Stomach (tissue), 8 donors: ENCODE measurements at regions not wholly inside any gene's neighbourhood (a gene's known extent, or its start where the extent isn't known, plus 50 kb on each side); places are given as distances from the start of the nearest gene placed in this dataset.

Experiments used
- DNase-seq, 2 donors: peaks; one replicate each; pipeline versions ENCODE4 v3.0.0 to v3.0.0-alpha.2; 2013 to 2019
- H3K27ac ChIP-seq, 5 donors: fragments of 200-600 bp in 4 of 5; sonication (generic) in 4 of 5; one replicate each; pipeline ENCODE4 v1.5.1; 2013 to 2019; ENCODE audit warnings: mild to moderate bottlenecking in 1 of 5, moderate library complexity in 1 of 5
- H3K27me3 ChIP-seq, 3 donors: fragments of 200-600 bp; sonication (generic); one replicate each; pipeline ENCODE4 v1.5.1; 2017 to 2019; ENCODE audit warnings: mixed run types in 1 of 3
- H3K36me3 ChIP-seq, 4 donors: fragments of 200-600 bp; sonication (generic); 1 replicate in 3 of 4; 2 replicates in 1 of 4; pipeline ENCODE4 v1.5.1; 2016 to 2019
- H3K4me1 ChIP-seq, 4 donors: fragments of 200-600 bp; sonication (generic); one replicate each; pipeline ENCODE4 v1.5.1; 2016 to 2019
- H3K4me3 ChIP-seq, 4 donors: fragments of 200-600 bp; sonication (generic) in 3 of 4; one replicate each; pipeline ENCODE4 v1.5.1; 2016 to 2019; ENCODE audit warnings: mild to moderate bottlenecking in 1 of 4
- H3K9me3 ChIP-seq, 4 donors: fragments of 200-600 bp; sonication (generic); one replicate each; pipeline ENCODE4 v1.5.1; 2016 to 2019
- CTCF ChIP-seq, 7 experiments: fragments of 450-650 bp in 4 of 7; fragments of 200-600 bp in 3 of 7; sonication (generic) in 3 of 7; IDR thresholded peaks; one replicate each; pipeline ENCODE4 v1.5.1; 2016 to 2019; ENCODE audit warnings: antibody characterized with exemption in 7 of 7, control low read depth in 2 of 7, mild to moderate bottlenecking in 1 of 7
- EP300 ChIP-seq: sonication (generic); formaldehyde crosslinking; IDR thresholded peaks from one replicate; pipeline ENCODE4 v1.6.1; 2017; ENCODE audit warnings: antibody characterized with exemption
- POLR2A ChIP-seq, 4 donors: fragments of 450-650 bp; IDR thresholded peaks; one replicate each; pipeline ENCODE4 v1.6.1; 2016; ENCODE audit warnings: antibody characterized with exemption in 4 of 4, control low read depth in 2 of 4, mild to moderate bottlenecking in 1 of 4, moderate library complexity in 1 of 4
- POLR2AphosphoS5 ChIP-seq, 3 donors: sonication (generic); formaldehyde crosslinking; IDR thresholded peaks; one replicate each; pipeline ENCODE4 v1.6.1; 2016; ENCODE audit warnings: antibody characterized with exemption in 3 of 3
- WGBS, 5 donors: extraction: QIAGEN DNeasy Blood & Tissue Kit in 3 of 5; methylation state at CpG; one replicate each; pipeline versions ENCODE4 v1.1.5 to v1.1.7; 2013 to 2018; 5-methylcytosine and 5-hydroxymethylcytosine counted together
- intact Hi-C: fragments of 100-400 bp; cut with DNase I; formaldehyde crosslinking; loops from one replicate; pipeline ENCODE4 v1.15.1; 2023; ENCODE audit warnings: low total_unique reads
- donor health status: healthy with polysubstance abuse.
- donor health status: Bipolar disorder and iron deficiency.
- donor health status: healthy.

DNA sequence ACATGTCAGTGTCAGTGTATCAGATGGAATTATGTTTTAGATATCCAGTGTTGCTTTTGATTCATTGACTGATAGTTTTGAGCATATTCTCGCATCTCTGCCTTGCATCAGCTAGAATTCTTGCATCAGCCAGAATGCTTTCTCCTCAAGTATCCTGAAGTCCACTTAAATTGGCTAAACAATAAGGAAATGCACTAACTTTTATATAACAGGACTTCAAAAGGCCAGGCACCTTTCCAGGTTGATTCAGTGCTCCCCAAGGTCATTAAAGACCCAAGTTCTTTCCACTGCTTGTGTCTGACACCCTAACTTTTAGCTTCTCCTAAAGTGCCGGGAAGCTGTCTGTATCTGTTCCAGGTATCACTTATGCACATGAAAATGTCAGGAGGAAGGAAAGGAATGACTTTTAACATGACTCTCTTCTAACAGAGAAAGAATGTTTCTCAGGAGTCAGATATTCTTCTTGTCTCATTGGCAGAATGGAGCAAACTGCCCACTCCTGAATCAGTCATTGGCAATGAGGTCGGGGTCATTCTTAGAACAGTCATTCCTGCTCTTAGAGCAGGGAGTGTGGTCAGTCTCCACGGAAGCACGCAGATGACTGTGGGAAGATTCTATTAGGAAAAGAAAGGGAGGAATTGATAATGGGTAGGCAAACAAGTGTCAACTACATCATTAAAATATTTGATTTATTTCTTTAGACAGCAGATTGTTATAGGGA, 92.9 kb upstream of the TLL1 start:
- Histone ChIP-seq H3K27ac (no peak overlapping the region), H3K4me3 (no peak overlapping the region), H3K9me3 (no peaks in the 10 kb centered on the region), H3K27me3 (no peaks in the 10 kb centered on the region), H3K4me1 (peaks cover 0 to 8% (median 4%) of the 10 kb centered on the region in 4 donors), H3K36me3 (no peaks in the 10 kb centered on the region)
- DNase-seq, result no peak
- intact Hi-C loops, result no loop called here
- TF ChIP-seq EP300 (no peak), POLR2A (IDR thresholded peaks at IDR 0.05) (no peak), POLR2AphosphoS5 (IDR thresholded peaks at IDR 0.05) (no peak), CTCF (IDR thresholded peaks at IDR 0.05) (no peak)
- WGBS, 5 donors, result 74 to 81% (median 76%) methylated on average over 5 of the region's 5 CpGs

DNA sequence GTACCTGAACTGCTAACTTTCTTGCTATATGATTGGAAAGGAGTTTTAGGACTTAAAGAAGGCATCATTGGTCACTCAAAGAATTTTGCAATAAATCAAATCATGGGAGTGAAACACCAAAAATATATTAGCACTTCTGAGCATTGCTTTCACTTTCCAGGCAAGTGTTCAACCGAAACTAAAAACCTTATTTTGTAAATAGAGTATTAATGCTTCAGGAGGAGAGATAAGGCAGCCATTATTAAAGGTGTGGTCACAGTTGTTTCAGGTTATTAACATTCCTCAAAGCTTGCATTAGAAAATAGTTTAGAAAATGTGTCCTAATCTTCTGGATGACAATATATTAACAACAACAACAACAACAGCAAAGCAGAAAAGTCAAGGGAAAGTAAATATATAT, 92.3 kb upstream of the TLL1 start:
- no peak overlapping the region for H3K4me3 ChIP-seq
- peaks cover 0 to 8% (median 4%) of the 10 kb centered on the region in 4 donors for H3K4me1 ChIP-seq
- H3K9me3 ChIP-seq, result no peaks in the 10 kb centered on the region
- no peaks in the 10 kb centered on the region for H3K27me3 ChIP-seq
- no peak overlapping the region for H3K27ac ChIP-seq
- no peak for TF ChIP-seq POLR2A (IDR thresholded peaks at IDR 0.05)
- TF ChIP-seq POLR2AphosphoS5 (IDR thresholded peaks at IDR 0.05), result no peak
- no peak for TF ChIP-seq CTCF (IDR thresholded peaks at IDR 0.05)
- TF ChIP-seq EP300, result no peak
- intact Hi-C loops, result no loop called here
- no peaks in the 10 kb centered on the region for H3K36me3 ChIP-seq
- 5 to 27% (median 11%) methylated on average over 1 of the region's 1 CpG for WGBS, 5 donors
- peak in 1 of 2 donors; percentile 27 for DNase-seq

DNA sequence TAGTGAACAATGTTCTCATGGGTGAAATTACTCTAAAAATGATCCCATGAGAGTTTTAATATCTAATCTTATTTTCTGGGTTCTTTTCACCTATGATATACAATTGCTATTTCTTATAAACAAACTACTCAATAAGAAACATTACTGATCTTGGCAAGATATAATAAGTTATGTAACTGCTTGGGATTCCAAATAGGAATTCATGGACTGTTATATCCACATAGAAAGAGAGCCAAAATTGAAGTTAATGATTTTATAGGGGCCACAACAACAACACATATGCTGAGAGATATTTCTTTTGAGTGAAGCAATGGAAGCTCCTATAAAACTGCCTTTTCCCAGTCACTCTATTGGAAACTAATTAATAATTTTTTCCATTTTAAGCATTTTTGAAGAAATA, 90.4 kb upstream of the TLL1 start:
- no peak overlapping the region for H3K4me3 ChIP-seq
- no peak for DNase-seq
- H3K9me3 ChIP-seq, result no peaks in the 10 kb centered on the region
- TF ChIP-seq POLR2A (IDR thresholded peaks at IDR 0.05) (no peak), POLR2AphosphoS5 (IDR thresholded peaks at IDR 0.05) (no peak), CTCF (IDR thresholded peaks at IDR 0.05) (no peak), EP300 (no peak)
- H3K4me1 ChIP-seq, result peaks cover 0 to 8% (median 4%) of the 10 kb centered on the region in 4 donors
- H3K27me3 ChIP-seq, result no peaks in the 10 kb centered on the region
- H3K27ac ChIP-seq, result no peak overlapping the region
- H3K36me3 ChIP-seq, result no peaks in the 10 kb centered on the region
- intact Hi-C loops, result no loop called here

DNA sequence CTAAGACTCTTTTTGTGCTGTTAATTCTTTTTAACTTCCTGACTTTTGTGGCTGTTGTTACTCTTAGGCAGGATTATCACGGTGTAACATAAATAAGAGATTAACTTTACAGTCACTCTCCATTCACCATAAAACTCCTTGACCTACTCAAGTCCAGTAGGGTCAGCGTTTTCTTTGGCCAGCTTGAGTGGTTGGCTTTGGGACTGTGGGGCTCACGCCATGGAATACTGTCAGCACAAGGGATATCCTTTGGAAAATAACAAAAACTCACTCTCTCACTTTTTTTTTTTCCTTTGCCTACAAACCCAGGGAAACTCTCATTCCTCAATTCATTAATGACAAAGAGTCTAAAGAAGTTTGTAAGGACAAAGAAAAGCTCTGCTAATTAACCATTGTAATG, 89.4 kb upstream of the TLL1 start:
- H3K36me3 ChIP-seq, result no peaks in the 10 kb centered on the region
- TF ChIP-seq EP300 (no peak), CTCF (IDR thresholded peaks at IDR 0.05) (no peak), POLR2AphosphoS5 (IDR thresholded peaks at IDR 0.05) (no peak), POLR2A (IDR thresholded peaks at IDR 0.05) (no peak)

More for the DNA sequence above, 89.4 kb upstream of the TLL1 start:
- Histone ChIP-seq H3K4me1 (peaks cover 0 to 8% (median 4%) of the 10 kb centered on the region in 4 donors), H3K27ac (no peak overlapping the region), H3K4me3 (no peak overlapping the region), H3K27me3 (no peaks in the 10 kb centered on the region), H3K9me3 (no peaks in the 10 kb centered on the region)
- intact Hi-C loops, result no loop called here
- DNase-seq, result no peak
- WGBS, 5 donors, result 37 to 54% (median 43%) methylated on average over 3 of the region's 3 CpGs
